ENCODE measurements at regions not wholly inside any gene's neighbourhood (a gene's known extent, or its start where the extent isn't known, plus 50 kb on each side); places are given as distances from the start of the nearest gene placed in this dataset.

GRCh38 chr11:82365351-82365750, 368.3 kb downstream of the FAM181B start:
- TF ChIP-seq CTCF (IDR thresholded peaks at IDR 0.05; ENCODE audit: low read depth, low read length, poor library complexity, severe bottlenecking): no peak
- no peak for TF ChIP-seq EZH2phosphoT487 (IDR thresholded peaks at IDR 0.05; ENCODE audit: borderline replicate concordance, low read length)
